ENCODE measurements at regions not wholly inside any gene's neighbourhood (a gene's known extent, or its start where the extent isn't known, plus 50 kb on each side); places are given as distances from the start of the nearest gene placed in this dataset.

DNA sequence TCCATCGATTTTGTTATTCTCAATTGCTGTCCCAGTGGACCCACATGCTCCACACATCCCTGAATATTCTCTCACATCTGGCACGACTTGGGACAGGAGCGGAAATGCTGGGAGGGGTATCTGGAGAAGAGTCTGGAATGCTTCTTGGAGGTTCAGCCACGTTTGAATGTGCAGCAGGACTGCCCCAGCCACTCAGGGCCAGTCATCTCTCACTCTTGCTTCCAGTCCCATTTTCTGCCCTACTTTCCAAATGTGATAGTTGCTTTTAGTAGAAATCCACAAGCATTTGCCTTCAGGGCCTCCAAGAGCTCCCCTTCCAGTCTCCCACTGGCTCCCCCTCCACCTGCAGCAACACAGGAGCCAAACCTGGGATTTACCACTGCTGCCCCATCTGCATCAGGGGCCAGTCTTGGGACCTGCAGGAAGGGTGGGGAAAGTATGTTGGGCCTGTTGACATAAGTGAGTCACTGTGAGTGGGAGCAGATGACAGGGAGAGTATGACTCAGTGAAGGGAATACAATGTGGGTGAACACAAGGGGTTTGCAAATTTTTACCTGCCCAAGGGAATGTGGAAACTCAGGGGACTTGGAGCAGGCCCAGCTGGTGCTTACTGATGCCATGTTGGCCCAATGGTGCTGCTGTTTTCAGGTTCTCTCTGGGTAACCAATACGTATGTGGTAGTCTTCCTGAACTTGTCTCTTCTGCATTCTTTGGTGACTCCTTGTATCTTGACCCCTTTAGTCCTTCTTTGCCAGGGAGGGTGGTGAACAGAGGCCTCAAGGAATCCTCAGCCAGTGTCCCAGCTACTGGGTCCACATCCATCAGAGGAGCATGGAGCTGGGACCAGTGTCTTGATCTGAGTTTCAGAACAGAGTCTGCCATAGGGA lies 78.8 kb upstream of the CRHR1 start:
- no peak for DNase-seq (ENCODE audit: extremely low spot score)
- H3K27me3 ChIP-seq = peaks cover 0 to 51% (median 0%) of the 10 kb centered on the region in 4 donors
- H3K4me3 ChIP-seq = no peak overlapping the region
- no peaks in the 10 kb centered on the region for H3K9me3 ChIP-seq
- 50% methylated on average over 5 of the region's 5 CpGs for WGBS
- intact Hi-C loops (cut with DNase I) = no loop called here
- H3K27ac ChIP-seq (replicated peaks in 1 of 4) = no peak overlapping the region
- H3K36me3 ChIP-seq = no peaks in the 10 kb centered on the region
- no peaks in the 10 kb centered on the region for H3K4me1 ChIP-seq
- TF ChIP-seq POLR2A (IDR thresholded peaks at IDR 0.05; ENCODE audit: low read depth) = no peak
- TF ChIP-seq, protein P1, sequence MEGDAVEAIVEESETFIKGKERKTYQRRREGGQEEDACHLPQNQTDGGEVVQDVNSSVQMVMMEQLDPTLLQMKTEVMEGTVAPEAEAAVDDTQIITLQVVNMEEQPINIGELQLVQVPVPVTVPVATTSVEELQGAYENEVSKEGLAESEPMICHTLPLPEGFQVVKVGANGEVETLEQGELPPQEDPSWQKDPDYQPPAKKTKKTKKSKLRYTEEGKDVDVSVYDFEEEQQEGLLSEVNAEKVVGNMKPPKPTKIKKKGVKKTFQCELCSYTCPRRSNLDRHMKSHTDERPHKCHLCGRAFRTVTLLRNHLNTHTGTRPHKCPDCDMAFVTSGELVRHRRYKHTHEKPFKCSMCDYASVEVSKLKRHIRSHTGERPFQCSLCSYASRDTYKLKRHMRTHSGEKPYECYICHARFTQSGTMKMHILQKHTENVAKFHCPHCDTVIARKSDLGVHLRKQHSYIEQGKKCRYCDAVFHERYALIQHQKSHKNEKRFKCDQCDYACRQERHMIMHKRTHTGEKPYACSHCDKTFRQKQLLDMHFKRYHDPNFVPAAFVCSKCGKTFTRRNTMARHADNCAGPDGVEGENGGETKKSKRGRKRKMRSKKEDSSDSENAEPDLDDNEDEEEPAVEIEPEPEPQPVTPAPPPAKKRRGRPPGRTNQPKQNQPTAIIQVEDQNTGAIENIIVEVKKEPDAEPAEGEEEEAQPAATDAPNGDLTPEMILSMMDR (IDR thresholded peaks at IDR 0.05) = no peak
- TF ChIP-seq EP300 (IDR thresholded peaks at IDR 0.05) = no peak
- no peak for TF ChIP-seq POLR2AphosphoS5 (IDR thresholded peaks at IDR 0.05)

DNA sequence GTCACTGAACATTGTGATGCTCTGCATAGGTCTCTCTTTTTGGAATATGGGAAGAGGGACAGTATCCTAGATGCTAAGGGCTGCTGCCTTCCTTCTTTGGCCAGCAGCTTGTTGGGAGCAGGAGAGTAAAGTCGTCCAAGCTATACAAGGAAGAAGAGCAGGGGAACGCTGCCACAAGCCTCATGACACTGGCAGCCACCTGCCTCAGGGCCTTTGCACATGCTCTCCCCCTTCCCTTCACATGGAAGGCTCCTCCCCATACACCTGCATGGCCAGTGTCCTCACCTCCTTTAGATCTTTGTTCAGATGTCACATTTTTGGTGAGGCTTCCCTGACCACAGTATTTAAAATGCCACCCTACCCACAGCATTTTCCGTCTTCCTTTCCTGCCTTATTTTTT lies 78.1 kb upstream of the CRHR1 start:
- TF ChIP-seq POLR2A (IDR thresholded peaks at IDR 0.05; ENCODE audit: low read depth) (no peak), EP300 (IDR thresholded peaks at IDR 0.05) (no peak), POLR2AphosphoS5 (IDR thresholded peaks at IDR 0.05) (no peak)
- TF ChIP-seq, protein P1 (IDR thresholded peaks at IDR 0.05) = no peak
- Histone ChIP-seq H3K27me3 (peaks cover 0 to 51% (median 0%) of the 10 kb centered on the region in 4 donors), H3K27ac (replicated peaks in 1 of 4) (no peak overlapping the region), H3K36me3 (no peaks in the 10 kb centered on the region), H3K9me3 (no peaks in the 10 kb centered on the region), H3K4me1 (no peaks in the 10 kb centered on the region), H3K4me3 (no peak overlapping the region)
- 78% methylated on average over 3 of the region's 3 CpGs for WGBS
- DNase-seq (ENCODE audit: extremely low spot score) = no peak
- intact Hi-C loops (cut with DNase I) = no loop called here

- no peaks in the 10 kb centered on the region for H3K4me1 ChIP-seq
- WGBS = 82% methylated on average over 5 of the region's 5 CpGs
- no peaks in the 10 kb centered on the region for H3K9me3 ChIP-seq
- H3K36me3 ChIP-seq = no peaks in the 10 kb centered on the region
- DNase-seq (ENCODE audit: extremely low spot score) = no peak
- TF ChIP-seq, protein P1 (IDR thresholded peaks at IDR 0.05) = no peak
- TF ChIP-seq EP300 (IDR thresholded peaks at IDR 0.05) (no peak), POLR2AphosphoS5 (IDR thresholded peaks at IDR 0.05) (no peak), POLR2A (IDR thresholded peaks at IDR 0.05; ENCODE audit: low read depth) (no peak)
- no peak overlapping the region for H3K4me3 ChIP-seq
- H3K27me3 ChIP-seq = peaks cover 0 to 43% (median 0%) of the 10 kb centered on the region in 4 donors
- no peak overlapping the region for H3K27ac ChIP-seq (replicated peaks in 1 of 4)
- intact Hi-C loops (cut with DNase I) = no loop called here
Observed at GRCh38 chr17:45708707-45709290, 75.3 kb upstream of the CRHR1 start.

DNA sequence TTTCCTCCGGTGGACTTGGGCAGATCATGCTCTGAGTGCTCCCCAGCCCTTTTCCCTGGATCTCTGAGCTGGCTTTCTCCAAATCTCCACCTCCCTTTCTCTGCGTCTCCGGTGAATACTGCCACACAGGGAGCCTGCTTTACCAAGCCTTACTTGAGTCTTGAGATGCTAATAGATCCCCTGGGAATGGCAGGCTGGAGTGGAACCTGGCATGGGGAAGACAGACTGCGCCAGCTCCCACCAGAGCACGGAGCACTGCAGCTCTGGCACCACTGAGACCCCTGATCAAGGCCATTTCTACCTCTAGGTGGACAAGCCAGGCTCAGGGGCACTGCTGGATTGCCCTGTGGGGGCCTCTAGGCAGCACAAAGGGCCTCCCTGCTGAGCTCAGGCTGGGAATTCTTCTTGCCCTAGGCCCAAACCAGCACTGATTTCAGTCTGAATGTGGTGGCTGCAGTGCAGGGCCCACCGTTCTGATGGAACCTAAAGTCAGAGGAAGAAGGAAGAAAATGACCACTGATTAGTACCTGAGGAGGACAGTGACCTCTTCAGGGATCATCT lies 74.3 kb upstream of the CRHR1 start:
- TF ChIP-seq EP300 (IDR thresholded peaks at IDR 0.05) = no peak
- no peak for TF ChIP-seq POLR2A (IDR thresholded peaks at IDR 0.05; ENCODE audit: low read depth)
- TF ChIP-seq POLR2AphosphoS5 (IDR thresholded peaks at IDR 0.05) = no peak
- TF ChIP-seq, protein P1 (IDR thresholded peaks at IDR 0.05) = no peak
- no peak for DNase-seq (ENCODE audit: extremely low spot score)
- H3K36me3 ChIP-seq = no peaks in the 10 kb centered on the region
- 64% methylated on average over 6 of the region's 6 CpGs for WGBS
- no peak overlapping the region for H3K27ac ChIP-seq (replicated peaks in 1 of 4)
- intact Hi-C loops (cut with DNase I) = no loop called here
- H3K9me3 ChIP-seq = no peaks in the 10 kb centered on the region
- no peak overlapping the region for H3K4me3 ChIP-seq
- peaks cover 0 to 46% (median 0%) of the 10 kb centered on the region in 4 donors for H3K27me3 ChIP-seq
- no peaks in the 10 kb centered on the region for H3K4me1 ChIP-seq
